Left hindlimb (tissue), 1 donor: ENCODE measurements at regions not wholly inside any gene's neighbourhood (a gene's known extent, or its start where the extent isn't known, plus 50 kb on each side); places are given as distances from the start of the nearest gene placed in this dataset.

Experiments used
- DNase-seq: peaks from one replicate; pipeline ENCODE4 v3.0.0-alpha.2; 2018

DNA sequence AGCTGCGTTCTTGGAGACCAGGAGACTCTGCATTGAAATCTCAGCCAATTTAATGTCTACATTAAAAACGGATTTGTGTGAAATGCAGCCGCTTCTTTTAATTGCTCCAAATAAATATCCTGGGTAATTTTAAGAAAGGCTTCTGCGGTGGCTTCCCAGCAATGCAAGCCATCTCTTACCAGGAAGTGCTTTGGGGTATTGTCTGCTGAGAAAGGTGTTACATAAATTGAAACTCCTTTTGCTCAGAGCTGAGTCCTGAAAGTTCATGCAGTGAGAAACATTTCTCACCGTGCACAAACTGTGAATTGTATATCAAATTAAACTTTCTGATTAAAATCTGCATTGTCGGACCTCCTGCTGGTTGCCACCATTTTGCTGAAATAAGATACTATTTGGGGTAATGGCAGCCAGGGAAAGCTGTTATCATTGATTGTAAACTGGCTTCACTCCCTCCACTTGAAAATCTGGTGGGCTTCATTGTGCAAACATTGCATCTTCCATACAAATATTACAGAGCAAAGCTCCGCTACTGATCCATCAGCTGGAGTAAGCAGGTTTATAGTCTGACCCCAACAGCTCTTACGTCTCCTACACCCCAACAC, 59.5 kb downstream of the ZIC5 start:
- no peak for DNase-seq

DNA sequence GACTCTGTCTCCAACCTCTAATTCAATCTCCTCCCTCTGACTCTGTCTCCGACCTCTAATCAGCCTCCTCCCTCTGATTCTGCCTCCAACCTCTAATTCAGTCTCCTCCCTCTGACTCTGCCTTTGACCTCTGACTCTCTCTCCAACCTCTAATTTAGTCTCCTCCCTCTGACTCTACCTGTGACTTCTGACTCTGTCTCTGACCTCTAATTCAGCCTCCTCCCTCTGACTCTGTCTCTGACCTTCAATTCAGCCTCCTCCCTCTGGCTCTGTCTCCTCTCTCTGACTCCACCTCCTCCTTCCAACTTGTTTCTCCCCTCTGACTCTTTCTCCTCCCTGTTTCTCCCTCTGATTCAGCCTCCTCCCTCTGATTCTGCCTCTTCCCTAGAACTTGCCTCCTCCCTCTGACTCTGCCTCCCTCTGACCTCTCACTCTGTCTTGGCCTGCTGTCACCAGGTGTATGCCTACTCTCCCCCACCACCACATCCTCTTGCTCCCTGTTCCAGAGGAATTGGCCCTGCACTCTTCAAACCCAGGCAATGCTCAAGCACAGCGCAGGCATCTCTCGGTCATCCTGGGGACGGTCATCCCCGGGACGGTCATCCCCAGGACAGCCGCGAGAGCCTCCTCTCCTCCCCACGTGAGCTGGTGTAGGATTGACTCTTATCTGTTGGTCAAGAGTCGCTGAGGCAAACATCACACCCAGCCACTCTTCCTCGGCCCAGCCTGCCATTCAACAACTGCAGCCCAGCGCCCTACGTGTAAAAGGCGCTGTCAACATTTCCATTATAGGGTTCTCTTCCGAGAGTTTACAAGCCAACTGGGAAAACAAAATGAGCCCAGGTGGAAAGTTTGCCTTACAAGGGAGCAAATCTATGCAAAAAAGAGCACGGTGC, 60.2 kb downstream of the ZIC5 start:
- DNase-seq = no peak

DNA sequence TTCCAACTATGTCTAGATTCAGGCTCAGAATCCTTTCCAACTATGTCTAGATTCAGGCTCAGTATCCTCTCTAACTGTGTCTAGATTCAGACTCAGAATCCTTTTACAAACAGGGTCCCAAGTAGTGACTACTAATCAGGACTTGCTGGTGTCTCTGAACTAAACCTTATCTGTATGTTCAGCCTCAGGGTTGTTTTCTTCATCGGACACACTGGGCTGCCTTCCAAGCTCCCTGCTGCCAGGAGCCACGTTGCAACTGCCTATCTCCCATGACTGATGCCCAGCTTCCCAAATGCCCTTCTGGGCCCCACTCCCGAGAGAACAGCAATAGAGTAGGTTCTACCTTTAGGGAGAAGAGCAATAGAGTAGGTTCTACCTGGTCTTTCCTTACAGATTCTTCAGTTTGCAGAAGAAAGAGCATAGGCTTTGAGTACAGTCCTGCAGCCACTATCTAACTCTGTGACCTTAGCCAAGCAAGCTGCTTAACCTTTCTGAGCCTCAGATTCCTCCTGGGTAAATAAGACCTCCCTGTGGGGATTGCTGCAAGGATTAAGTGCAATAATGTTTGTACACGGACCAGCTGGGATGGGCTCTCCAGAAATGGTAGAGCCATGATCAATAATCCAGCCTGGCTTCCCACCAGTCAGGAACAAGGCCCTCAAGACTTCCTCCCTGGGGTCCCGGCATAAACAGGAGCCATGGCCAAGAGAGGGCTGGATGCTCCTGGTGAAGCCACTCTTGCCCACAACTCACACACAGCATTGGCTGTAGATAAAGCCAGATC, 61.5 kb downstream of the ZIC5 start:
- no peak for DNase-seq

DNA sequence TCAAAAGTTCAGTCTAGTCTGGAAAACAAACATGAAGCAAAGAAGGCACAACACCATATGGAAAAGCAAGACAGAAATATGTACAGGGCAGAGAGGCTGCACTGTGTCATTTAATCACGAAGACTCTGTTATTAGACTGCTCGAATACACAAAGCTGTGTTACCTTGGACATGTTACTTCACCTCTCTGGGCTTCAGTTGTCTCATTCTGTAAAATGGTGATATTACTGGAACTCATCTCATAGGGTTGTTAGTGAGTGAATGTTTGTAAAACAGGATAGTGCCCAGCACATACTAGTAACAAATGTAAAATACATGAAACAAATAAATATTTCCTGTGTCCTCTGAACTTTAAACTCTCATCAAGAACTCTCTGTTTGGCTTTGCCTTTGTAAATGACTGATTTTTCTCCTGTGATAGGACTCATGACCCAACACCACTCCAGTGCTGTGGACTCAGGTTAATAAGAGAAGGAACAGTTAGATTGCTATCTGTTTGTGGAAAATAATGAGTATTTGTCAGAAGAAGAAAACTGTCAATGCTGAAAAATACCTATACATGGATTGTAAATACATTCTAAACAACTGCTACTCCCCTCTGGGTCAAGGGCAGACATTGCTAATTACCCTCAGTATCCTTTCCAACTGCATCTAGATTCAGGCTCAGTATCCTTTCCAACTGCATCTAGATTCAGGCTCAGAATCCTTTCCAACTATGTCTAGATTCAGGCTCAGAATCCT, 62.3 kb downstream of the ZIC5 start:
- no peak for DNase-seq

DNA sequence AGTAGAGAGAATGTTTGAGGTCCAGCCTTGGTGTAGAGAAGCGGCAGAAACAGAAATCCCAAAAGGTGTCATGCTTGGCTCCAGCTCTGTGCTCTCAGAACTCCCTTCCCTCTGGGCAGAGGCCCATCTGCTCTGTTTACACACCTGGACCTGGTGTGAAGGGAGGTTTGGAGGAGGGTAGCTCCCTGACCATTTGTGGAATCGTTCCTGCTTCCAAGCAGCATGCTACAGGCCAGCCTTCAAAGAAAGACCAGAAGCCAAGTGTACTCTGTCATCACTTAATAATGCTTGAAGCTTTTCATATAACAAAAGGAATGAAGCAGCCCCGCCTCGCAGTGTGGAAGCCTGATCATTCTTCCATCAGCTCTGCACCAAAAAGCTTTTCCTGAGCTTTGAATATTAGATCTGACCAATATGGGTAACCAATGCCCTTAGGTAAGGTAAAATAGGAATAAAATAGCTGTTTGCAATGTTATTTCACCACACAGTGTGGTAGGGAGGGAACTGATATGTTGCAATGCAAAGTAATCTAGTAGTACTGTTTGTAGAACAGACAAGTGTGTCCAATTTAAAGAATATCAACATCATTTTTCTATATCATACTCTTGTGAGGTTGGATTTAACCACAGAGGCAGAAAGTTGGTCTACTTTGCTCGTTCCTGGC, 63.3 kb downstream of the ZIC5 start:
- no peak for DNase-seq

DNA sequence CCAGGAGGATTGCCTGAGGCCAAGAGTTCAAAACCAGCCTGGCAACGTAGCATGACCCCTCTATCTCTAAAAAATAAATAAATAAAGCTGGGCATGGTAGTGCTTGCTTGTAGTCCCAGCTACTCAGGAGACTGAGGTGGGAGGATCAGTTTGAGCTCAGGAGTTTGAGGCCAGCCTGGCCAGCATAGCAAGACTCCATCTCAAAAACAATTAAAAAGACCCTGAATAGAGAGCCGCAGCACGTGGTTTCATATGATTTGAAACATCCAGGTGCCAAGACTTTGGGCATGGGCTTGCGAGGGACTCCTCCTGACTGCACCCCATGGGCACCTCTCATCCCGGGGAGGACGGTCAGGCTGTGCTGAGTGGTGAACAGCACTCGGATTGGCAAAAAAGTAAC, 63.9 kb downstream of the ZIC5 start:
- no peak for DNase-seq

DNA sequence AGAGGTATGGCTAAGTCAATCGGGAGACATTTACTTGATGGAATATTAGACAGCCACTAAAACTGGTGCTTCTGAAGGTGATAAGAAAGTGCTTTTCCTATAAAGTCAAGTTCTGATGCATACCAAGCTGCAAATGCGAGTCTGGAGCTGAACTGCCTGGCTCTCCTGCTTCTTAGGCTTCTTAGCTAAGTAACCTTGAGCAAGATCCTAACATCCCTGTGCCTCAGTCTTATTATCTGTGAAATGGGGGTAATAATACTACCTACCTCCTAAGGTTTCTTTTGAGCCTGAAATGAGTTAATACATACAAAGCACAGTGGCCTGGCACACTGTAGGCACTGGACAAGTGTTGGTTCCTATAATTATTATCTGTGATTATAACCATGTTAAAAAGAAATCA, 64.5 kb downstream of the ZIC5 start:
- no peak for DNase-seq

DNA sequence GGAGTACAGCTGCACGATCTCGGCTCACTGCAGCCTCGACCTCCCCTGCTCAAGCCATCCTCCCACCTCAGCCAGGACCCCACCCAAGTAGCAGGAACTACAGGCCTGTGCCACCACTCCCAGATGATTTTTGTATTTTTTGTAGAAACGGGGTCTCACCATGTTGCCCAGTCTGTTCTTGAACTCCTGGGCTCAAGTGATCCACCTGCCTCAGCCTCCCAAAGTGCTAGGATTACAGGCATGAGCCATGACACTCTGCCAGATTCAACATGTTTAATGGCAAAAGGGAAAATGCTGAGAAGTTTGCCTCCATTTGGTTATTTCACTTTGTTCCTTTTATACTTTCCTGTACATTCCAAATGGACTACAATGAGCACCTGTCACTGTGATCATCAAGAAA, 65.8 kb downstream of the ZIC5 start:
- DNase-seq = no peak

DNA sequence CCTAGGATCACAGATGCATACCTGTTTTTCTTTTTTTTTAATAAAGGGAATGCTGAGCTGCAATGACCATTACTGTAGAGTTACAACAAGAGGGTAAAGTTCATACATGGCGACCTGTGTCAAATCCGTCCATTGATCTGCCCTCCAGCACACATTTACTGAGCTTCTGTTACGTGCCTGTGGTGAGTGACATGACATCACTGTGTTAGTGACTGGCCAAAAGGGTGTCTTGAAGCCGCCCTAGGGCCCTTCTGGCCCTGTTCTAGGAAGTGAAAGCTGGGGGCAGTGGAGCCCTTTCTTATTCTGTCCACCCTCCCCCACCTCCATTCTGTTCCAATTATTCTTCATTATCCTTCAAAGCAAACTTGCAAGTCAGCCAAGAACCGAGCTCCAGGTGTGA, 66.3 kb downstream of the ZIC5 start:
- no peak for DNase-seq

DNA sequence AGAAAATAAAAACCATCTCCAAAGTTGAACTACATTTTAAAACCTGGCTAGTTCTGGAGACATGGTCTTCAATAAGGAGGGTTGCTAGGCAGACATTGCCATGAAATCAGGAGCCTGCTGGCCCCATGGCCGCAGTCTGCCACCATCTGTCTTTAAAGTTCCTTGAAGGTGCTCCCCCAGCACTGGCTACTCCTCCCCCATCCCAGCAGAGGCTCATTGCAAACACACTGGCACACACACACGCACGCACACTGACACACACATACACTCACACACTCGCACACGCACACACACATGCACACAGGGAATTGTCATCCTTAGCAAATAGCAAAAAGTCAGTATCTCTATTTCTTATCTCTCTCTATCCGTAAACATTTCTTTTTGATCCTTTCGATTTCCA, 68.4 kb downstream of the ZIC5 start:
- DNase-seq = no peak

DNA sequence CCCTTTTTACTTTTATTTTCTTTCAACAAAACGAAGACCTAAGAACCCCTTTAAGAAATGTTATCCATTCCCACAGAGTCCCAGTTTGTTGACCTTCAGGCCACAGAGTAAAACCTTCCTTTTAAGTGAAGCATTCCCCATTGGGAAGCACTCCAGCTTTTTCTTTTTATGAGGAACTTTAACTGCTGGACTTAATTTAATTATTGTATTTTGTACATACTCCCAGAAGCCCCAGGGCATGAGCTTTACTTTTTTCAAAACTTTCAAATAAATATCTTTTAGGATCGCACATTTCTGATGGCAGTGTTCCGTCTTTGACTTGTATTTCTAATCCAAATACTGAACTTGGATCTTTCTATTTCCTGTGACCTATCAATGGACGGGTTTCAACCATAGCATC, 68.9 kb downstream of the ZIC5 start:
- no peak for DNase-seq

DNA sequence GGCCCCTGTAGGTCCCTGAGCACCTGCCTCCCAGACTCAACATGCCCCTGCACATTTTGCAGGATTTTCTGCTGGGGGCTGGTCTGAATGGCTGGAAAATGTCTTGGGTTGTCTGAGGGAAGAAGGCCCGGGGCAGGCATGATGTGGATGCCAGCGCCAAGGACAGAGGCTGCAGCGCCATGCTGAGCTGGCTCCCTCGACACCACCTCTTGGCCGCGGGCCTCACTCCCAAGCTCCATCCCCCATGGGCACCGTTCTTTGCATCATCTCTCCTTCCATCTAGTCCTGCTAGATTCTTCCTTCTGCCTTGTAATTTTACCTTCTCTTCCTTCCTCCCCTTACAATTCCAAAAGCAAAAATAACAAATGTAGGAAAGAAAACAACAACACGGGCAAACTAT, 70.6 kb downstream of the ZIC5 start:
- DNase-seq = no peak

DNA sequence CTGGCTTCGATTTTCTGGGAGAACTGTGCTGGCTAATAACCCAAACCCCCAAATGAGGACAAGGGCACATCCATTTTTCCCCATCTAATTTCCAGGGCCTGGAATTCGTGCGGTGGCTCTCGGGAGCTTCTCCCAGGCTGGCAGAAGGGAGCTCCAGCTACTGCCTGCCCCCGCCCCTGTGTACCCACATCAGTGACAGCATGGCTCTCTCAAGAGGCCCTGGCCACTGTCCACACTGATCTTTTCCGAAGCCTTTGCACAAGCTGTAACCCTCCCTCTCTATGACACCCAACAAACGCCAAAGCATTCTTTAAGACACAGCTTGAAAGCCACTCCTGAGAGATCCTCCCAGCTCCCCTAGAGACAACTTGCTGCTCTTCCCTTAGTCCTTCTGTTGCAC, 73.1 kb downstream of the ZIC5 start:
- no peak for DNase-seq

DNA sequence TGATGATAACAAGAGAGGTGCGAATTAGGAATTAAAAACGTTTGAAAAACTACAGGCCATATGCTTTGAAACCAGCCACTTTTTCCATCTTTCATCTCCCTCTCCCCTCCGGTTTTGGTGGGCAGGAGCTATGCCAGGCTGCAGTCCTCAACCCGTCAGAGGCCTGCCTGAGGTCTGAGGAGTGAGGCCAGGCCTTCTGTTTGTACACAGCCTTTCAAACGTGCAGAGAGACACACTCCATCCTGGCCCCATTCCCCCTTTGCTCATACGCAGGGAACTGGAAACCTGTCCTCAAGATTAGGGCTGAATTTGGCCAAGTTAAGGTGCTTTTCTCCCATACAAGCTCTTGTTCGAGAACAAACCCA, 74.5 kb downstream of the ZIC5 start:
- DNase-seq = no peak

DNA sequence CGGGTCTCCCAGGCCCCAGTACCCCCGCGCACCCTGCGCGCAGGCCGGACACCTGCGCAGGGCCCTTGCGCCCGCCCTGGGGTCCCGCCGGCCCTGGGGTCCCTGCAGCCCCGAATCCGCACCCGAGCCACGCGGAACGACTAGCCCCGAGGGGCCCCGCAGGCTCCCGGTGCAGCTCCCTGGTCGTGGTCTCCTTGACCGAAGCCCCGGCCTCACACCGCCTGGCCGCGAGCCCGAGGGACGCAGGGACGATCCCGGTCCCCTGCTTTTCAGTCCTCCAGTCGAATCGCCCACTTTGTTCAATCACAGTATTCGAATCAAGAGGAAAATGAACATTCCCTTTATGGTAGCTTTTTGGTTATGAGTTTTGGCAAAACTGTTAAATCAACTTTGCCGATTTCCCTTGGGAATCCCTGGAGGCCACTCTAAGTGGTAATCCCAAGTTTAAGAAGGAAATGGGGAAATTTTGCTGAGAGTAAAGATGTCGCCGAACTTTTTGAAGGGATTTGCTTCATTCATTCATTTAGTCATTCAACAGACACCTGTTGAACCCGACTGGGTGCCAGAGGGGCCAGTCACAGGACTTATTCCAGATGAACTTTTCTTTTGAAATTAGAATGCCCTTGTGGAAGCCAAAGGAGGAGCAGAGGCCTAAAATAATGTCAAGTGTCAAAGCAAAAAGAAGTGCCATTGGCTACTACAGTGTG, 75.0 kb downstream of the ZIC5 start:
- DNase-seq = no peak

DNA sequence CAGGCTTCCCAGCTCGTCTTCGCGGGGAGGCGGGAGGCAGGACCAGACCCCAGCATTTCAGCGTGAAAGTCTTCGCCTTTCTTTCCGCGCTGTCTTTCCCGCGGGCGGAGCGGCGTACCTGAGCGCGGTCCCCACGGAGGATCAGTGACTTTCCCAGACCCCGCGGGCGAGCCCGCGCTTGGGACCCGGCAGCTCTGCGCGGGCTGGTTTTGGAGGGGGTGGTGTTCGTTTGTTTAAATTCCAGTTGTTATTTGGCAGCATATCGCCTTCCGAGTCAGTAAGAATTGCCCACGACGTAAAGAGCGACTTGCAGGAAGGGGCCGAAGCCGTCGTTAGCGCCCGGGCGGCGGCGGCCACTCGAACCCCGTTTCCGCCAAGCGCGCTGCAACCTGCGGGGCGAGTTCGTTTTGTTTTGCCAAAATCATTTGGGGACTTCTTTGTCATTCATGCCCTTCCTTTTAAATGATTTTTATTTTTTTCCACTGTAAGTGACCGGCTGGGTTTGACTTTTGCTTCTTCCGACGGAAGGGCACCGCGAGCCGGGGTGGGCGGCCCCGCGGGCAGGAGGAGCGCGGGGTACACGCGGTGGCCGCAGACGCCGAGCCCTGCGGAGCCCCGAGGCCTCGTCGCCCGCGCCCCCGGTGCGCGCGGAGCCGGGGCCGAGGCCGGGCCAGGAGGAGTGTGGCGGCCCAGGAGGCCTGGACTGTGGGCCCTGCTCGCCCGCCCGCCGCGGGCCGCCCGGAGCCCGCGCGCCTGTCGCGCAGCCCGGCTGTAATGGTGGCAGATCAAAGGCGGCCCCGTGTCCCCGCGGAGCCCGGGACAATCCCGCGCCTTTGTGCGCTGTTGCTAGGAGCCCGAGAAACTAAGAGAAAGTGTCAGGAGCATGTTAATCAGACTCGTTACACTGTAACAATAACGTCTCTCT, 75.9 kb downstream of the ZIC5 start:
- no peak for DNase-seq

DNA sequence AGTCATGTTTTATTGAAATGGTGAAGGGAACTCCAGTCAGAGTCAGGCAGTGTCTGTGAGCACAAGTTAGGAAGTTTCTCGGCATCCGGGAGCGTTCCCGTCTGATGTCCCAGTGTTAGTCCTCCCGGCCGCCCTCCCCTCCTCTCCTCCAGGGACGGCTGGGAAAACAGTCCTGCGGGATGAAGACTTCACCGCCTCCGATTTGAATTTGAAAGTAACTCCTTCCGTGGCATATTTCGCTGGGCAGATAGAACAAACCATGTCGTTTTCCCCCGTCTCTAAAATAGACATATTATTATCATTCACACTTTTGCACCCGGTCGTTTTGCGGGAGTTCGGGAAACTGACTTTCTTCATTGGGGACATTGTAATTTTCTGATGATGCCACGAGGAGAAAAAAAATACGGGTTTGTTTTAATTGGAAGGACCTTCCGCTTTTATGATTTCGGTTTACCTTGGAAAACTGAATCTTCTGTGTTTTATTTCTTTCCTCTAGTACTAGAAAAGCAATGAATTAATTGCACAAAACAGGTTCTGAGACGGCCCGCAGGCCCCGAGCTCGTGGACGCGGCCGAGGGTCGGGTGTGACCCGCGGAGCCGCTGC, 76.6 kb downstream of the ZIC5 start:
- DNase-seq = no peak

DNA sequence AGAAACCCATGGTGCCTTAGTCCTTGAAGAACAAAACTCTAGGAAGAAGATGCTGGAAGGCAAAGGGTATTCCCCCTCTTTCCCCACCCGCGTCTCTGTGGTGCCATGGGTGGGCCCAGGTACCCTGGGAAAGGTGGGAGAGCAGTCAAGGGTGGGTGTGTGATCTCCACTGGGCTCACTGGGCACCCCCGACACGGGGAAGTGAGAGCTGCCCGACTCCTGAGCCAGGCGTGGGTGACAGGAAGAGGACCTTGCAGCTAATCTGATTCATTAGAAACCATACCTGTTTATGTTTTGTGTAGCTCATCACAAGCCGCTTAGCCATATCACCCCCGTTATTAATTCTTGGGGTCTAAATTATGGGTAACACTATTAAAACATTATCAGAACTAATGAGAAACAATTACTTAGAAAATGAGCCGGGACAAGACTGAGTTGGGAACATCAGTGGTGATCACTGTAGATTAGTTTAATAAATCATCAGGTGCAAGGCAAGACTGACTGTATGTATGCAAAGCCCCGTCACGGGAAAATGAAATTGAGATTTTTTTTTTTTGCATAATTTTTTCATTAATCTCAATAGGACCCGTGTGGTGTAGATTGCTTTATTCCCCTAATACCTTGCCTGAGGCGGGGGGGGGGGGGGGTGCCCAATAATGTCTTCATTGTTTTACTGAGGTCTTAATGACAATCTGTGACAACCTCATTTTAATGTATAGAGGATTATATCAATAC, 77.3 kb downstream of the ZIC5 start:
- no peak for DNase-seq

DNA sequence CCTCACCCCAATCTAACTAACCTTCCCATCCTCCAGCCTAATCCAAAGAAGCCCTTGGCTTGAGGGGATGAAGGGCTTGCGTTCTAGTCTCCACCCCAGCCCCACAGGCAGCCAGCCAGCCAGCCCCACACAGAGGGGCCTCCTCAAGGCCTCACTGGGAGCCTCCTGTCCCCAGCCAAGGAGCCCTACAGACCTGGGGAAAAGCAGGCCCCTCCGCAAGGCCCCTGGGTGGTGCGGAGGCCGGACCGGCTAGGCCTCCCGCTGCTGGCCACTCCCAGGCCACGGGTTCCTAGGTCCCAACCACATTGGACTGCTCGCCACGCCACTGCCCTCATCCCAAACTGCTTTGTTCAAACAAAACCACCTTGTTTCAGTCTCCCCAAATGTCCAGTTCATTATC, 78.0 kb downstream of the ZIC5 start:
- no peak for DNase-seq
